ENCODE measurements at regions not wholly inside any gene's neighbourhood (a gene's known extent, or its start where the extent isn't known, plus 50 kb on each side); places are given as distances from the start of the nearest gene placed in this dataset.

GRCh38 chr1:193733674-193734073 lies 547.3 kb upstream of the B3GALT2 start:
- POLR2A ChIA-PET, result no interaction called here
- intact Hi-C loops (cut with micrococcal nuclease), result no loop called here
- H3K27ac Mint-ChIP-seq (ENCODE audit: low read depth, unreplicated experiment), result no peak overlapping the region
- peaks cover 10% of the 10 kb centered on the region for H3K4me1 Mint-ChIP-seq (ENCODE audit: insufficient read depth, unreplicated experiment)
- H3K9me3 Mint-ChIP-seq (ENCODE audit: unreplicated experiment), result no peaks in the 10 kb centered on the region
- CTCF ChIA-PET, result no interaction called here
- TF ChIP-seq, protein P1, sequence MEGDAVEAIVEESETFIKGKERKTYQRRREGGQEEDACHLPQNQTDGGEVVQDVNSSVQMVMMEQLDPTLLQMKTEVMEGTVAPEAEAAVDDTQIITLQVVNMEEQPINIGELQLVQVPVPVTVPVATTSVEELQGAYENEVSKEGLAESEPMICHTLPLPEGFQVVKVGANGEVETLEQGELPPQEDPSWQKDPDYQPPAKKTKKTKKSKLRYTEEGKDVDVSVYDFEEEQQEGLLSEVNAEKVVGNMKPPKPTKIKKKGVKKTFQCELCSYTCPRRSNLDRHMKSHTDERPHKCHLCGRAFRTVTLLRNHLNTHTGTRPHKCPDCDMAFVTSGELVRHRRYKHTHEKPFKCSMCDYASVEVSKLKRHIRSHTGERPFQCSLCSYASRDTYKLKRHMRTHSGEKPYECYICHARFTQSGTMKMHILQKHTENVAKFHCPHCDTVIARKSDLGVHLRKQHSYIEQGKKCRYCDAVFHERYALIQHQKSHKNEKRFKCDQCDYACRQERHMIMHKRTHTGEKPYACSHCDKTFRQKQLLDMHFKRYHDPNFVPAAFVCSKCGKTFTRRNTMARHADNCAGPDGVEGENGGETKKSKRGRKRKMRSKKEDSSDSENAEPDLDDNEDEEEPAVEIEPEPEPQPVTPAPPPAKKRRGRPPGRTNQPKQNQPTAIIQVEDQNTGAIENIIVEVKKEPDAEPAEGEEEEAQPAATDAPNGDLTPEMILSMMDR (IDR thresholded peaks at IDR 0.05; ENCODE audit: unreplicated experiment), result no peak
- H3K4me3 Mint-ChIP-seq (ENCODE audit: unreplicated experiment), result no peak overlapping the region
- H3K36me3 Mint-ChIP-seq (ENCODE audit: insufficient read depth, unreplicated experiment), result no peaks in the 10 kb centered on the region
- no TSS peak for BruUV-seq (replicated peaks)
- no peaks in the 10 kb centered on the region for H3K27me3 Mint-ChIP-seq (ENCODE audit: insufficient read depth, unreplicated experiment)
- DNase-seq (ENCODE audit: unreplicated experiment), result no peak

- H3K4me3 Mint-ChIP-seq (ENCODE audit: unreplicated experiment), result no peak overlapping the region
- TF ChIP-seq, protein P1 (IDR thresholded peaks at IDR 0.05; ENCODE audit: unreplicated experiment), result no peak
- no peaks in the 10 kb centered on the region for H3K9me3 Mint-ChIP-seq (ENCODE audit: unreplicated experiment)
- POLR2A ChIA-PET, result interaction anchor here (0.6 to 2.4 kb wide), 12 partner anchors 11 to 861 kb away, joined by 3 to 17 read pairs (median 3); no protein-coding TSS in a partner anchor
- CTCF ChIA-PET, result interaction anchor here (0.7 to 0.9 kb wide), 2 partner anchors 392 to 1042 kb away, joined by 3 read pairs; no protein-coding TSS in a partner anchor
- BruUV-seq (replicated peaks), result no TSS peak
- no peaks in the 10 kb centered on the region for H3K36me3 Mint-ChIP-seq (ENCODE audit: insufficient read depth, unreplicated experiment)
- peaks cover 10% of the 10 kb centered on the region for H3K4me1 Mint-ChIP-seq (ENCODE audit: insufficient read depth, unreplicated experiment)
- H3K27ac Mint-ChIP-seq (ENCODE audit: low read depth, unreplicated experiment), result peak overlapping the region; percentile 28
- no peaks in the 10 kb centered on the region for H3K27me3 Mint-ChIP-seq (ENCODE audit: insufficient read depth, unreplicated experiment)
- DNase-seq (ENCODE audit: unreplicated experiment), result peak; percentile 50
- intact Hi-C loops (cut with micrococcal nuclease), result no loop called here
Measured at GRCh38 chr1:193730017-193730416, 543.6 kb upstream of the B3GALT2 start.

GRCh38 chr1:193729429-193729828 lies 543.0 kb upstream of the B3GALT2 start:
- Mint-ChIP-seq H3K4me3 (ENCODE audit: unreplicated experiment) (no peak overlapping the region), H3K9me3 (ENCODE audit: unreplicated experiment) (no peaks in the 10 kb centered on the region), H3K4me1 (ENCODE audit: insufficient read depth, unreplicated experiment) (peaks cover 10% of the 10 kb centered on the region), H3K36me3 (ENCODE audit: insufficient read depth, unreplicated experiment) (no peaks in the 10 kb centered on the region), H3K27ac (ENCODE audit: low read depth, unreplicated experiment) (peak overlapping the region; percentile 28), H3K27me3 (ENCODE audit: insufficient read depth, unreplicated experiment) (no peaks in the 10 kb centered on the region)
- DNase-seq (ENCODE audit: unreplicated experiment), result peak; percentile 66
- BruUV-seq (replicated peaks), result no TSS peak
- TF ChIP-seq, protein P1 (IDR thresholded peaks at IDR 0.05; ENCODE audit: unreplicated experiment), result no peak
- intact Hi-C loops (cut with micrococcal nuclease), result no loop called here
- CTCF ChIA-PET, result interaction anchor here (0.9 to 1.0 kb wide), 2 partner anchors 19 to 392 kb away, joined by 3 to 5 read pairs; no protein-coding TSS in a partner anchor
- POLR2A ChIA-PET, result interaction anchor here (0.6 to 2.4 kb wide), 12 partner anchors 12 to 681 kb away, joined by 3 to 17 read pairs (median 4); no protein-coding TSS in a partner anchor

GRCh38 chr1:193727850-193728249 lies 541.4 kb upstream of the B3GALT2 start:
- Mint-ChIP-seq H3K4me3 (ENCODE audit: unreplicated experiment) (no peak overlapping the region), H3K9me3 (ENCODE audit: unreplicated experiment) (no peaks in the 10 kb centered on the region), H3K27ac (ENCODE audit: low read depth, unreplicated experiment) (no peak overlapping the region), H3K4me1 (ENCODE audit: insufficient read depth, unreplicated experiment) (peaks cover 10% of the 10 kb centered on the region), H3K27me3 (ENCODE audit: insufficient read depth, unreplicated experiment) (no peaks in the 10 kb centered on the region), H3K36me3 (ENCODE audit: insufficient read depth, unreplicated experiment) (no peaks in the 10 kb centered on the region)
- TF ChIP-seq, protein P1 (IDR thresholded peaks at IDR 0.05; ENCODE audit: unreplicated experiment), result no peak
- intact Hi-C loops (cut with micrococcal nuclease), result no loop called here
- ChIA-PET POLR2A (interaction anchor here (1.3 kb wide), 1 partner anchor 20 kb away, joined by 3 read pairs; no protein-coding TSS in a partner anchor), CTCF (interaction anchor here (0.5 to 0.6 kb wide), 2 partner anchors 318 to 321 kb away, joined by 3 read pairs; no protein-coding TSS in a partner anchor)
- BruUV-seq (replicated peaks), result no TSS peak
- no peak for DNase-seq (ENCODE audit: unreplicated experiment)
